ENCODE measurements at regions not wholly inside any gene's neighbourhood (a gene's known extent, or its start where the extent isn't known, plus 50 kb on each side); places are given as distances from the start of the nearest gene placed in this dataset.

GRCh38 chr6:44527583-44528369, 140.3 kb downstream of the CDC5L start:
- POLR2A ChIA-PET (ENCODE audit: partially characterized antibody), result no interaction called here
- DNase-seq, result no peak
- H3K27me3 Mint-ChIP-seq, result peaks cover 1 to 16% of the 10 kb centered on the region in 2 donors
- no peak overlapping the region for H3K27ac Mint-ChIP-seq
- H3K36me3 ChIP-seq (ENCODE audit: insufficient read depth, low read length), result no peaks in the 10 kb centered on the region
- no peak overlapping the region for H3K4me3 Mint-ChIP-seq
- H3K36me3 Mint-ChIP-seq, result no peaks in the 10 kb centered on the region
- H3K4me3 ChIP-seq (ENCODE audit: low read length in 2 of 2), result no peak overlapping the region
- peaks cover 1 to 19% (median 6%) of the 10 kb centered on the region in 4 donors for H3K4me1 Mint-ChIP-seq
- no peak overlapping the region for H3K27ac ChIP-seq (ENCODE audit: low read depth, low read length)
- peaks cover 0 to 5% (median under 1%) of the 10 kb centered on the region in 8 donors for H3K9me3 Mint-ChIP-seq
- no peaks in the 10 kb centered on the region for H3K4me1 ChIP-seq (ENCODE audit: insufficient read depth, low read length)
- H3K27me3 ChIP-seq (ENCODE audit: insufficient read depth, low read length), result peaks cover 3% of the 10 kb centered on the region
- intact Hi-C loops (cut with micrococcal nuclease), result no loop called here
- CTCF ChIA-PET (ENCODE audit: partially characterized antibody), result no interaction called here
- H3K9me3 ChIP-seq (ENCODE audit: control insufficient read depth in 1 of 2, low read length in 2 of 2), result no peaks in the 10 kb centered on the region

- ChIA-PET CTCF (ENCODE audit: partially characterized antibody) (no interaction called here), POLR2A (ENCODE audit: partially characterized antibody) (no interaction called here)
- Mint-ChIP-seq H3K9me3 (peaks cover 0 to 5% (median 0%) of the 10 kb centered on the region in 8 donors), H3K36me3 (no peaks in the 10 kb centered on the region), H3K27me3 (peaks cover 1 to 18% of the 10 kb centered on the region in 2 donors), H3K4me1 (peaks cover 1 to 19% (median 6%) of the 10 kb centered on the region in 4 donors), H3K27ac (no peak overlapping the region), H3K4me3 (no peak overlapping the region)
- peaks cover 3% of the 10 kb centered on the region for H3K27me3 ChIP-seq (ENCODE audit: insufficient read depth, low read length)
- H3K4me3 ChIP-seq (ENCODE audit: low read length in 2 of 2), result no peak overlapping the region
- no peaks in the 10 kb centered on the region for H3K36me3 ChIP-seq (ENCODE audit: insufficient read depth, low read length)
- intact Hi-C loops (cut with micrococcal nuclease), result no loop called here
- no peak for DNase-seq
- H3K4me1 ChIP-seq (ENCODE audit: insufficient read depth, low read length), result no peaks in the 10 kb centered on the region
- no peaks in the 10 kb centered on the region for H3K9me3 ChIP-seq (ENCODE audit: control insufficient read depth in 1 of 2, low read length in 2 of 2)
- no peak overlapping the region for H3K27ac ChIP-seq (ENCODE audit: low read depth, low read length)
Observed at GRCh38 chr6:44528370-44528644, 140.8 kb downstream of the CDC5L start.

DNA sequence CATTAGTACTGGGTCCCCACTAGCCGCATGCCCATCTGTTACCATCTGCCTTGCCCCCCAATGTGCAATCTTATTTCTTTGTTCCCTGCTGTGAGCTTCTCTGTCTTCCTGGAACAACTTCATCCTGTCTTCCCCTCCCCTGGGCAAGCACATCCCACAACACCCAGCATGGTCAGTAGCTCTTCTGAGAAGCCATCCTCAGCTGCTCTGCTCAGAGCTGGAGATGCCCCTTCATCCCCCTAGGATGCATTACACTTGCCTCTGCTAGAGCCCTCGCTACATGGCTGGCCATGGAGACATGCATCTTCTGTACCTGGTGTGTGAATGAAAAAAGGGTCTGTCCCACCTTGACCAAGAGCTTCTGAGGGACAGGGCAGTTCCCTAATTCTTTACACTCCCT, 141.2 kb downstream of the CDC5L start:
- Histone ChIP-seq H3K4me1 (ENCODE audit: insufficient read depth, low read length) (no peaks in the 10 kb centered on the region), H3K9me3 (ENCODE audit: control insufficient read depth in 1 of 2, low read length in 2 of 2) (no peaks in the 10 kb centered on the region), H3K36me3 (ENCODE audit: insufficient read depth, low read length) (no peaks in the 10 kb centered on the region), H3K27me3 (ENCODE audit: insufficient read depth, low read length) (peaks cover 3% of the 10 kb centered on the region), H3K27ac (ENCODE audit: low read depth, low read length) (no peak overlapping the region), H3K4me3 (ENCODE audit: low read length in 2 of 2) (no peak overlapping the region)
- H3K4me3 Mint-ChIP-seq, result no peak overlapping the region
- no peak for DNase-seq
- peaks cover 0 to 5% (median 0%) of the 10 kb centered on the region in 8 donors for H3K9me3 Mint-ChIP-seq
- H3K27ac Mint-ChIP-seq, result no peak overlapping the region
- intact Hi-C loops (cut with micrococcal nuclease), result no loop called here
- peaks cover 1 to 18% of the 10 kb centered on the region in 2 donors for H3K27me3 Mint-ChIP-seq
- ChIA-PET CTCF (ENCODE audit: partially characterized antibody) (no interaction called here), POLR2A (ENCODE audit: partially characterized antibody) (no interaction called here)
- no peaks in the 10 kb centered on the region for H3K36me3 Mint-ChIP-seq
- peaks cover 1 to 19% (median 6%) of the 10 kb centered on the region in 4 donors for H3K4me1 Mint-ChIP-seq

GRCh38 chr6:44529146-44529905, 141.8 kb downstream of the CDC5L start:
- Mint-ChIP-seq H3K27ac (no peak overlapping the region), H3K9me3 (peaks cover 0 to 2% (median 0%) of the 10 kb centered on the region in 8 donors), H3K4me1 (peaks cover 1 to 19% (median 6%) of the 10 kb centered on the region in 4 donors), H3K4me3 (no peak overlapping the region), H3K27me3 (peaks cover 1 to 15% of the 10 kb centered on the region in 2 donors), H3K36me3 (no peaks in the 10 kb centered on the region)
- Histone ChIP-seq H3K9me3 (ENCODE audit: control insufficient read depth in 1 of 2, low read length in 2 of 2) (no peaks in the 10 kb centered on the region), H3K27ac (ENCODE audit: low read depth, low read length) (no peak overlapping the region), H3K4me1 (ENCODE audit: insufficient read depth, low read length) (no peaks in the 10 kb centered on the region), H3K36me3 (ENCODE audit: insufficient read depth, low read length) (no peaks in the 10 kb centered on the region), H3K4me3 (ENCODE audit: low read length in 2 of 2) (no peak overlapping the region), H3K27me3 (ENCODE audit: insufficient read depth, low read length) (peaks cover 3% of the 10 kb centered on the region)
- DNase-seq, result no peak
- ChIA-PET CTCF (ENCODE audit: partially characterized antibody) (no interaction called here), POLR2A (ENCODE audit: partially characterized antibody) (no interaction called here)
- intact Hi-C loops (cut with micrococcal nuclease), result no loop called here

- Histone ChIP-seq H3K4me1 (ENCODE audit: insufficient read depth, low read length) (no peaks in the 10 kb centered on the region), H3K27me3 (ENCODE audit: insufficient read depth, low read length) (no peaks in the 10 kb centered on the region), H3K27ac (ENCODE audit: low read depth, low read length) (no peak overlapping the region), H3K9me3 (ENCODE audit: control insufficient read depth in 1 of 2, low read length in 2 of 2) (no peaks in the 10 kb centered on the region), H3K4me3 (ENCODE audit: low read length in 2 of 2) (no peak overlapping the region), H3K36me3 (ENCODE audit: insufficient read depth, low read length) (no peaks in the 10 kb centered on the region)
- H3K4me1 Mint-ChIP-seq, result peaks cover 1 to 17% (median 5%) of the 10 kb centered on the region in 4 donors
- no peak overlapping the region for H3K4me3 Mint-ChIP-seq
- intact Hi-C loops (cut with micrococcal nuclease), result no loop called here
- no peaks in the 10 kb centered on the region for H3K36me3 Mint-ChIP-seq
- ChIA-PET CTCF (ENCODE audit: partially characterized antibody) (no interaction called here), POLR2A (ENCODE audit: partially characterized antibody) (no interaction called here)
- DNase-seq, result no peak
- peaks cover 0 to 2% (median 0%) of the 10 kb centered on the region in 8 donors for H3K9me3 Mint-ChIP-seq
- peaks cover 1 to 12% of the 10 kb centered on the region in 2 donors for H3K27me3 Mint-ChIP-seq
- no peak overlapping the region for H3K27ac Mint-ChIP-seq
Observed at GRCh38 chr6:44530209-44530909, 142.9 kb downstream of the CDC5L start.

- no peak for DNase-seq
- no peak overlapping the region for H3K4me3 Mint-ChIP-seq
- POLR2A ChIA-PET (ENCODE audit: partially characterized antibody), result no interaction called here
- Histone ChIP-seq H3K4me1 (ENCODE audit: insufficient read depth, low read length) (no peaks in the 10 kb centered on the region), H3K27ac (ENCODE audit: low read depth, low read length) (no peak overlapping the region), H3K27me3 (ENCODE audit: insufficient read depth, low read length) (no peaks in the 10 kb centered on the region), H3K36me3 (ENCODE audit: insufficient read depth, low read length) (no peaks in the 10 kb centered on the region), H3K4me3 (ENCODE audit: low read length in 2 of 2) (no peak overlapping the region), H3K9me3 (ENCODE audit: control insufficient read depth in 1 of 2, low read length in 2 of 2) (no peaks in the 10 kb centered on the region)
- peaks cover 1 to 14% (median 5%) of the 10 kb centered on the region in 4 donors for H3K4me1 Mint-ChIP-seq
- peaks cover 0 to 2% (median 0%) of the 10 kb centered on the region in 8 donors for H3K9me3 Mint-ChIP-seq
- intact Hi-C loops (cut with micrococcal nuclease), result no loop called here
- CTCF ChIA-PET (ENCODE audit: partially characterized antibody), result no interaction called here
- no peaks in the 10 kb centered on the region for H3K36me3 Mint-ChIP-seq
- H3K27me3 Mint-ChIP-seq, result peaks cover 1 to 10% of the 10 kb centered on the region in 2 donors
- H3K27ac Mint-ChIP-seq, result no peak overlapping the region
Observed at GRCh38 chr6:44530910-44531234, 143.4 kb downstream of the CDC5L start.

GRCh38 chr6:44531442-44532015, 144.0 kb downstream of the CDC5L start:
- Mint-ChIP-seq H3K9me3 (peaks cover 0 to 2% (median 0%) of the 10 kb centered on the region in 8 donors), H3K4me3 (no peak overlapping the region), H3K36me3 (no peaks in the 10 kb centered on the region), H3K27ac (no peak overlapping the region), H3K27me3 (peaks cover 0 to 10% of the 10 kb centered on the region in 2 donors), H3K4me1 (peaks cover 1 to 13% (median 4%) of the 10 kb centered on the region in 4 donors)
- intact Hi-C loops (cut with micrococcal nuclease), result no loop called here
- ChIA-PET CTCF (ENCODE audit: partially characterized antibody) (no interaction called here), POLR2A (ENCODE audit: partially characterized antibody) (no interaction called here)
- H3K36me3 ChIP-seq (ENCODE audit: insufficient read depth, low read length), result no peaks in the 10 kb centered on the region
- H3K9me3 ChIP-seq (ENCODE audit: control insufficient read depth in 1 of 2, low read length in 2 of 2), result no peaks in the 10 kb centered on the region
- no peak for DNase-seq
- no peaks in the 10 kb centered on the region for H3K4me1 ChIP-seq (ENCODE audit: insufficient read depth, low read length)
- no peaks in the 10 kb centered on the region for H3K27me3 ChIP-seq (ENCODE audit: insufficient read depth, low read length)
- no peak overlapping the region for H3K4me3 ChIP-seq (ENCODE audit: low read length in 2 of 2)
- H3K27ac ChIP-seq (ENCODE audit: low read depth, low read length), result no peak overlapping the region
